OCI-LY3 (cell line): ENCODE measurements at regions not wholly inside any gene's neighbourhood (a gene's known extent, or its start where the extent isn't known, plus 50 kb on each side); places are given as distances from the start of the nearest gene placed in this dataset.

Source experiments
- CTCF ChIP-seq: fragments of 200-600, 300-600 bp; sonication (generic); IDR thresholded peaks from 2 replicates; pipeline ENCODE4 v1.5.1; 2014; ENCODE audit warnings: antibody characterized with exemption, low read length, low read depth
- EZH2phosphoT487 ChIP-seq: fragments of 200-600 bp; shearing (Covaris generic); IDR thresholded peaks from 2 replicates; pipeline ENCODE4 v1.6.1; 2018; ENCODE audit warnings: antibody characterized with exemption, mixed run types, low read depth

GRCh38 chr18:39297225-39297624, 1731.6 kb upstream of the CELF4 start:
- TF ChIP-seq CTCF (no peak), EZH2phosphoT487 (no peak)
